ENCODE measurements at regions not wholly inside any gene's neighbourhood (a gene's known extent, or its start where the extent isn't known, plus 50 kb on each side); places are given as distances from the start of the nearest gene placed in this dataset.

- Mint-ChIP-seq H3K9me3 (ENCODE audit: low read depth) (no peaks in the 10 kb centered on the region), H3K36me3 (ENCODE audit: low read depth) (no peaks in the 10 kb centered on the region), H3K27me3 (ENCODE audit: low read depth) (no peaks in the 10 kb centered on the region), H3K27ac (ENCODE audit: unreplicated experiment) (no peak overlapping the region), H3K4me1 (ENCODE audit: low read depth) (peaks cover 27% of the 10 kb centered on the region), H3K4me3 (ENCODE audit: unreplicated experiment) (no peak overlapping the region)
- no peak for DNase-seq (ENCODE audit: low spot score)
- no peak for TF ChIP-seq CTCF (IDR thresholded peaks at IDR 0.05)
Measured at GRCh38 chr13:99651016-99651415, 149.7 kb downstream of the TM9SF2 start.

- Mint-ChIP-seq H3K4me3 (ENCODE audit: unreplicated experiment) (no peak overlapping the region), H3K27ac (ENCODE audit: unreplicated experiment) (no peak overlapping the region), H3K4me1 (ENCODE audit: low read depth) (peaks cover 27% of the 10 kb centered on the region), H3K27me3 (ENCODE audit: low read depth) (no peaks in the 10 kb centered on the region), H3K36me3 (ENCODE audit: low read depth) (no peaks in the 10 kb centered on the region), H3K9me3 (ENCODE audit: low read depth) (no peaks in the 10 kb centered on the region)
- no peak for TF ChIP-seq CTCF (IDR thresholded peaks at IDR 0.05)
- DNase-seq (ENCODE audit: low spot score), result no peak
Measured at GRCh38 chr13:99650410-99650809, 149.1 kb downstream of the TM9SF2 start.

- no peak overlapping the region for H3K4me3 Mint-ChIP-seq (ENCODE audit: unreplicated experiment)
- no peaks in the 10 kb centered on the region for H3K36me3 Mint-ChIP-seq (ENCODE audit: low read depth)
- H3K9me3 Mint-ChIP-seq (ENCODE audit: low read depth), result no peaks in the 10 kb centered on the region
- H3K27me3 Mint-ChIP-seq (ENCODE audit: low read depth), result no peaks in the 10 kb centered on the region
- peaks cover 25% of the 10 kb centered on the region for H3K4me1 Mint-ChIP-seq (ENCODE audit: low read depth)
- DNase-seq (ENCODE audit: low spot score), result no peak
- no peak overlapping the region for H3K27ac Mint-ChIP-seq (ENCODE audit: unreplicated experiment)
- no peak for TF ChIP-seq CTCF (IDR thresholded peaks at IDR 0.05)
Measured at GRCh38 chr13:99648927-99649326, 147.7 kb downstream of the TM9SF2 start.

- H3K36me3 Mint-ChIP-seq (ENCODE audit: low read depth), result no peaks in the 10 kb centered on the region
- no peaks in the 10 kb centered on the region for H3K27me3 Mint-ChIP-seq (ENCODE audit: low read depth)
- peaks cover 29% of the 10 kb centered on the region for H3K4me1 Mint-ChIP-seq (ENCODE audit: low read depth)
Measured at GRCh38 chr13:99648066-99648665, 146.9 kb downstream of the TM9SF2 start.

GRCh38 chr13:99647596-99647985, 146.3 kb downstream of the TM9SF2 start:
- Mint-ChIP-seq H3K27me3 (ENCODE audit: low read depth) (no peaks in the 10 kb centered on the region), H3K36me3 (ENCODE audit: low read depth) (no peaks in the 10 kb centered on the region), H3K4me3 (ENCODE audit: unreplicated experiment) (no peak overlapping the region), H3K9me3 (ENCODE audit: low read depth) (no peaks in the 10 kb centered on the region), H3K27ac (ENCODE audit: unreplicated experiment) (no peak overlapping the region), H3K4me1 (ENCODE audit: low read depth) (peaks cover 34% of the 10 kb centered on the region)
- DNase-seq (ENCODE audit: low spot score), result no peak
- TF ChIP-seq CTCF (IDR thresholded peaks at IDR 0.05), result no peak

More at GRCh38 chr13:99648066-99648665, 146.9 kb downstream of the TM9SF2 start:
- Mint-ChIP-seq H3K27ac (ENCODE audit: unreplicated experiment) (no peak overlapping the region), H3K4me3 (ENCODE audit: unreplicated experiment) (no peak overlapping the region), H3K9me3 (ENCODE audit: low read depth) (no peaks in the 10 kb centered on the region)
- TF ChIP-seq CTCF (IDR thresholded peaks at IDR 0.05), result no peak
- no peak for DNase-seq (ENCODE audit: low spot score)
